CD1c-positive myeloid dendritic cell (primary cell): ENCODE measurements at regions not wholly inside any gene's neighbourhood (a gene's known extent, or its start where the extent isn't known, plus 50 kb on each side); places are given as distances from the start of the nearest gene placed in this dataset.

Experiments
- DNase-seq: peaks from one replicate; pipeline ENCODE4 v3.0.0-alpha.2; 2016; ENCODE audit errors: extremely low spot score

- no peak for DNase-seq
These were observed 277.0 kb downstream of the CRPPA start for GRCh38 chr7:16144361-16144760.

GRCh38 chr7:16137944-16138343 is 283.4 kb downstream of the CRPPA start:
- DNase-seq = no peak

DNA sequence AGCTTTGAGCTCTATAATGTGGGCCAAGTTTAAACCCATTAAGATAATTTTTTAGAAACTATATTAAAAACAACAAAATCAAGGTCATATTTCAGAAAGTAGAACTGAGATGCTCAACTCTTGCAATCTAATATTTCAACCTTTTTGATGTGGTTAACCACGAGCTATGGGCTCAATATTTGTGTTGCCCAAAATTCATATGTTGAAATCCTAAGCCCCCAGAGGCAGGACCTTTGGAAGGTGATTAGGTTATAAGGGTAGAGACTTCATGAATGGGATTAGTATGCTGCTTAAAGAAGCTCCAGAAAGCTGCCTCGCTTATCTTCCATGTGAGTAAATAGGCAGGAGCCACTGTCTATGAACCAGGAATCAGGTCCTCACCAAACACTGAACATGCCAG is 284.4 kb downstream of the CRPPA start:
- DNase-seq = no peak

DNA sequence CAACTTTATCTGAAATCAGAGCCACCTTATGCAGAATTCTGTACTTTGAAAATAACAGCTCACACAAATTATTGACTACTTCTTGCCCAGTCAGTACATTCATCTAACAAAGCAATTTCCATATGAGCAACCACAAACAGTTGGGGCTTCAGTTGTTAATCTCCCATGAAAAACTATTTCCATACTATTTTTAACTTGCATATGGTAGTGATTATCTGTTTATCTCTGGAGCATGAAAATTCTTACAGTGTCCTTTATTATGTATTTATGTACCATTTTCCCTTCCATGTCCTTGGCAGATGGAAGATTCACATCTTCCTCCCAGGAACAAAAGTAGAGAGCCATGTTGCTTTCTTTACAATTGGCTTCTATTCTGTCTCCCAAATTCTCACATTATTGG is 285.7 kb downstream of the CRPPA start:
- DNase-seq = no peak

DNA sequence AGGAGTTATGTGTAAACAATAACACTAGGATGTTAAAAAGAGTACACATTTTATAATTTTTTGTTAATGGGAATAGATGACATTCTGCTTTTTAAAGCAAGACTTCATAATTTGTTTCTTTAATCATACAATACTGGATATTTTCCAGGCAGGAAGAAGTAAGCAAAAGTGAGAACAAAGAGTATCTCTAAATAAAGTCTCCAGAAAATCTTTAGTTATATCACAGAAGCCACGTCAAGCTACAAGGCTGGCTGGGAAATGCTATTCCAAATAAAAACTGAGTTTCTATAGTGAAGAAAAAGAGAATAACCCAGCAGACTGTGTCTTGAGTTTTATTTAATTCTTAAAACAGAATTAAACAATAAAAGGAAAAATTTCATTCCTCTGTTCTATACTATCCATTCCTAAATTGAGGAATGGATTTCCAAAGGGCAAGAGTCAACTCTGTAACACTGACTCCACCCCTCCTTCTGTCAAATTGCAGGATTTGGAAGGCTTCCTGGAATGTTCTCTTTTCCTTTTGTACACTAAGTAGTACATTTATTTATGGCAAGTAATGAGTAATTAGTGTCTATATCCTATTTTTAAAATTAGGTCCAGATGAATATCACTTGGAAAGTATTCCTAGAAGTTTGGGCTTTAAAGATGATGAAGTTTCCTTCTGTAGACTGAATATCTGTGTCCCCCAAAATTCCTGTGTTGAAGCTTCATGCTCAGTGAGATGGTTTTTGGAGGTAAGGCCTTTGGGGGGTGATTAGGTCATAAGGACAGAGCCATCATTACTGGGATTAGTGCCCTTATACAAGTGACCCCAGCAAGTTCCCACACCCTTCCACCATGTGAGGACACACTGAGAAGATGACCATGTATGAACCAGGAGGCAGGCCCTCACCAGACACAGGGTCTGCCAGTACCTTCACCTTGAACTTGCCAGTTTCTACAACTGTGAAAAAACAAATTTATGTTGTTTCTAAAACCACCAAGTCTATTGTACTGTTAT is 290.9 kb downstream of the CRPPA start:
- DNase-seq = no peak

DNA sequence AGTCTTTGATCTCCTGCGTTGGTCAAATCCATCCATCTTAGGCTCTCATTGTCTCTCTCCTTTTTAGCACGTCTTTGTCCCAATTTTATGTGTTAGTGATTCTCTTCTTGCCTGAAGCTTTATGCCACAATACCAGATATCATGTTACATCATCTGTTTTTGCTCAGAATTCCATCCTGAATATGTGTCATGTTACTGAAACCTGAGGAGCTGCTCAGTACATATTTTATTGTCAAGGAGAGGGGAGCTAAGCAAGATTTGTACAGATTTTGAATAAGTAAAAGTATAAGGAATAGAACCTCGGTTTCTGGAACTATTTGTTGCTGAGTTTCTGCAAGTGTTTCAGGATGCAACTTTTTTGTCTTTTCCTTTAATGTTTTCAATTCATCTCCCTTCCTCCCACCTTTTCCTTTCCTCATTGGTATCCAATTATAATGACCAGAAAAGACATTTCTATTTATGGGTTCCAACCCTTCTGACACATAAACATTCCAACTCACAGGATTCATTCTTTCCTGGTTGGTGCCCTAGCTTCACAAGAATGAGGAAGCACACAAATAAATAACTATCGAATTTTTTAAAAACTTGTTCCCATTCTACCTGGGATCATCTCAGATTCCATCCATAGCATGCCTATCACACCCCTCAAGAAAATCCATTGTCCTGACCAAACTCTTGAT is 291.8 kb downstream of the CRPPA start:
- DNase-seq = no peak

DNA sequence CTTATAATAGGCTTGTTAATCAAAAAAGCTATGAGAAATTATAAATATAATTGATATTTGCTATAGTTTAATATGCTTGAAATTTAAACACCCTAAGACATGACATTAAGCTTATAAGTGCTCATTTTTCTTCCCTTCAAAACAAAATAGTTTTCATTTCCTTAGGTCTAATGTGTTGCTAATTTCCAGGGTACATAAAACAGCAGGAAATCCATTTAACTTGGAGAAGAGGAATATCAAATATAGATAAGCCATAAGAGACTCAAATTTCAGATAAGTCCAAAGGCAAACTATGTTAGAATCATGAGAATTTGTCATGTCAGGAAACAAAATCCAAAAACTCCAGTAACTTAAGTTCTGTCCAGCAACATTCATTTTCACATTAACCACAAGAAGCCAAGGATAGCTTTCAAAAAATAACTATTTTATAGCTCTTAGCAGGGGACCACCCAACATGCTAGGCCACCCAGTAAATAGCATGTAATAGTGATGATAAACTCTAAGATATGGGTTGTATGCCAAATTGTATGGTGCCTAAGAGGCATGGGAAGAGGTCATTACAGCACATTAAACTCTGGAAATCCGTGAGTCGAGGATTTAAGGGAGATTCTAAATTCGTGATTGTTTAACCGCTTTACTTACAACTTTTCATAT is 298.1 kb downstream of the CRPPA start:
- DNase-seq = no peak

GRCh38 chr7:16121876-16122390 is 299.4 kb downstream of the CRPPA start:
- DNase-seq = no peak

- DNase-seq = no peak
These were observed 306.0 kb downstream of the CRPPA start for GRCh38 chr7:16115374-16115773.

DNA sequence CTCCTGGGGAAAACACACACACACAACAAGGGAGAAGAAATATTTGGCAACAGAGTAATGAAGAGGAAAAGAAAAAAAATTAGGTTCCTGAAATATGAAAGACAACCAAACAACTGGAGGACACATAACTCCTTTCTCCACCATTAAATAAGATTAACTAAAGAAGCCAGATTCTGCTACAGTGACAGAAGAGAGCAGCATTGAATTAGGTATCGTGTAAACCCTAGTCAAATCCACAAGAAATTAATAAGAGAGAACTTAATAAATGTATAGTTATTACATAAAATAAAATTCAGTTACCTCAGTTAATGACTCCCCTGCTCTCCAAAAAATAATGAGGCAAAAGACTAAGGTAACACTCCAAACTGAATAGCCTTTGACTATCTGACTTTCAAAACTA is 306.7 kb downstream of the CRPPA start:
- DNase-seq = no peak

DNA sequence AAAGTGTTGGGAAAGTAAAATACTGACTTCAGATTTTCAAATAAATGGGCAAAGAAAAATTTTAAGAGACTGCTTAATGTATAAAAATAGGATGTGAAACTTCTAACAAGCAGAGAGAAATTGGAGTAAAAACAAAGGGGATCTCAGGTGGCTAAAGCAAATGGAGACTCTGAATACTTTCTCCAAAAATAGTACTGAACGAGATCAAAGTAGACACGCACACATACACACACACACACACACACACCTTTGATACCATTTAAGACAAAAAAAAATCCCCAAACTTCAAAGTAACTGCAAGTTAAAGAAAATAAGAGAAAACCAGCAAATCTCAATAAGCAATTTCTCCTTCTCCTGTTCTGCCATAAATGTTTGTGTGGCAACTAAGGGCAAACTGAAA is 307.3 kb downstream of the CRPPA start:
- DNase-seq = no peak

DNA sequence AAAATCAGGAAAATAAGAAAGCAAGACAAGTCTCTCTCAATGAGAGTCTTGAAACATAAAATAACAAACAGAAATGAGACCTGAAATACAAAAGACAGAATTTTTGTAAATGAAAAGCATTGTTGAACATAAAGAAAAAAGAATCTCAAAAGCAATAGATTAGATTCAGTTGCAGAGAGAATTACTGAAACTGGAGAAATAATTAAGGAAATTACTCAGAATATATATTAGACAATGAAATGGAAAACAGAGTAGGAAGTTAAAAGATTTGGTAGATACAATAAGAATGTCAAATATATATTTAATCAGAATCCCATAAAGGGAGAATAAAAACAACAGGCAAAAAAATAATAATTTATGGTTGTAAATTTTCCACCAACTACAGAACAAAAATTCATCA is 308.3 kb downstream of the CRPPA start:
- DNase-seq = no peak

GRCh38 chr7:16106869-16107268 is 314.5 kb downstream of the CRPPA start:
- no peak for DNase-seq

DNA sequence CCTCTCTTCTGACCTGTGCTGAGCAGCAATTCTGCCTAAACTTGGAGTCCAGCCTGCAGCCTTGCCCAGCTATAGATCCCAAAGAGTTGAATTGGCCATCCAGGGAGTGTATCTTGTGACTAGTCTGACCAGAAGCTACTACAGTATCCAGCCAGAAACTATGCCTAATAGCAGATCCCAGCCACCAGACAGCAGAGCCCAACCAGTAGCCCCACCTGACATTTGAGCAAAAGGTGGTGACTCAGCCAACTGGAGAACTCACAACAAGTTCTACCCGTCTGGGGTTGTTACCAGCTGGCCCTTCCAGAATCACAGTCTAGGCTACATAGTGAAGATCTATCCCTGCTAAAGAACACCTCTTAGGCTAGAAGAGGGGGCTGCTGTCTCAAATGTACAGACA is 315.0 kb downstream of the CRPPA start:
- DNase-seq = no peak

DNA sequence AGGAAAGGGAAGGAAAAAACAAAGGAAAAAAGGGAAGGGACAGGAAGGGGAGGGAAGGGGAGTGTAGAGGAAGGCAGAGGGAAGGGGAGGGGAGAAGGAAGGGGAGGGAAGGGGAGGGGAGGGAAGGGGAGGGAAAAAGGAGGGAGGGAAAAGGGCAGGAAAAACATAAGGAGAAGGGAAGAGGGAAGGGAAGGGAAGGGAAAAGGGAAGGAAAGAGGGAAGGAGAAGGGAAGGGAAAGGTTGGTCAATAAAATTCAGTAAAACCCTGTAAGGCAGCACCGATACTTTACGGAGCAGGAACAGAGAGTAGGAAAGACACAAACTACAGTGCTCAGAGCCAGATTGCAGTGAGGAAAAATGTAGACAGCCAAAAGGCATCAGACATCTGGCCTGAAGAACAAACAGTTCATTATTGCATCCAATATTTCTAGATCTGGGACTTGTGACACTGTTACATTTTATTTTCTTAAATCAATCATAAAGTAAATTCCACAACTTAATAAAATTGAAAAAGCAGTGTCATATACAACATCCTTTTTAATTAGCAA is 322.0 kb downstream of the CRPPA start:
- no peak for DNase-seq

DNA sequence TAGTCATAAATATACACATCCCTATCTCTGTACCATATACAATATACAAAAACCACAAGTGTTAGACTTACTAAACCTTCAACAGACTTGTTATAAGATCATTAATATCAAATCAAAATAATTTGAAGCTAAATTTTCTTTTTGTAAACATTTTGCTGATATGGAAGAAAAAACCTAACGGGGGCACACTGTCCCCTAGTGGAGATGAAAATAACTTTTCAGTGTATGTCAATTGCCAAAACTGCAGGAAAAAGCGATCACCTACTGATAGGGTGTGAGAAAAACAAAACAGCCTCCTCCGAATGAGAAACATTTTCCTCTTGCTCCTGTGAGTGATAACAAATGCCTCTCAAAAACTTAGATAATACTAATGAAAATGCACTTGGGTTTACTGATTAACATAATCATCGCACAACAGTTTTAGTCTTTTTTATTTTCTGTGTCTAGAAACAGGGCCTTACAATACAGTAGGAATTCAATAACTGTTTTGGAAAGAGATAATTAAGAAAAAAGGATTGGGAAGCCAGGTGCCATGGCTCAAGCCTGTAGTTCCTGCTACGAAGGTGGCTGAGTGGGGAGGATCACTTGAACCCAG is 322.7 kb downstream of the CRPPA start:
- no peak for DNase-seq

- no peak for DNase-seq
These were observed 323.3 kb downstream of the CRPPA start for GRCh38 chr7:16098058-16098457.

DNA sequence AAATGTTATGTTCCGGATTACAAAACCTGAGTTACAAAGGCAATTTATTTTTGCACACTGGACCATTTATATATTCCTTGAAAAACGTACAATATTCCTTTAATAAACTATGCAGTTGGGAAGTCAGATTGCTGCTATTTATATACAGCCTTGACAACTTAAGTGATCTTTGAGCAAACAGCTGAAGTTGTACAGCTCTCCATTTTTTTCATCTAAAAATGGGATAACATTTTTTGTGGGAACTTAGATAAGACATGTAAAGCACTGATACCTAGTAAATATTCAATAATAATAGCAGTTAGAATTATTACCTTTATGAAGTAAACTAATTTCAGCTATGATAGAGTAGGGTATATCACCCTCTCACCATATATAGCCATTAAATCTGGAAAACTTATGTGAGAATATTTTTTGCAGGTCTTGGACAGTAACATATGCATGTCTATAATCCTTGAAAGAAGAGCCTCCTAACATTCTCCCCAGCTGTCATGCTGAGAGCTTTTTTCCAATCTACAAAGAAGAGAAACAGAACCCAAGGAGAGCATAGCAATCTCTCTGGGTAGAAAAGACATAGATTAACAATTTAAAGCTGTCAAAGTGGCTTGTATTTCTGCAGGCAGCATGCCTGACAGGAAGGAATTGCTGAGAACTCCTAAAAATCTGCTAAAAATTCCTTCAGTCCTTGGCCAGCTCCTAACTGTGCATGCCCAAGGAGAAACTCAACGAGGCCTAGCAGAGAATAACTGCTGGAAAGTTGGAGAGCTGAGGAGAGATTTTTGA is 326.0 kb downstream of the CRPPA start:
- no peak for DNase-seq

DNA sequence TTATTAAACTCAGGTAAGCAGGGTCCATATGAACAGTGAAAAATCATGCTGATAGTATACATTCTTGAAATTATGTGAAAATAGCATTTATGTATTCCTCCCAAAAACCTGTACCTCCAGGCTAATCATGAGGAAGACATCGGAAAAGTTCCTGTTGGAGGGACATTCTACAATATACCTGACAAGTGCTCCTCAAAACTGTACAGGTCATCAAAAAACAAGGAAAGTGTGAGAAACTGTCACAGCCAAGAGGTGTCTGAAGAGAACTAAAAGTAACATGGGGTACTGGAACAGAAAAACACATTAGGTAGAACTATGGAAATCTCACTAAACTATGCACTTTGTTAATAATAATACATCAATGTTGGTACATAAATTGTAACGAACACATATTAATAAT is 326.7 kb downstream of the CRPPA start:
- DNase-seq = no peak

DNA sequence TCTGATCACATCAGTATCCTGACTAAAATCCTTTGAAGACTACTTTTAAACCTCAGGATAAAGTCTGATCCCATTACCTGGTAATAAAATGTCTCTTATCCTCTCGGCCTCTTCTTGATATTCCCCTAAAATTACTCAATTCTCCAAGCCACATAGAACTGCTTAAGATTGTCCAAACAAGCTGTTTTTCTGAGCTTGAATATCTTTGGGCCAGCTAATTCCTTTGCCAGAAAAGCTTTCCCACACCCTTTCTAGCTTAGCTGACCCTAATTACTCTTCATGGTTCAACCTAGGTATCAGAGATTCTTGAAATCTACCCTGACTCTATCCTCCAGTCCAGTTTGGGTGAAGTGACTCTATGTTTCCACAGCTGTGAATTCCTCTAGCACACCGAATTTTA is 328.6 kb downstream of the CRPPA start:
- DNase-seq = no peak
